ENCODE measurements at regions not wholly inside any gene's neighbourhood (a gene's known extent, or its start where the extent isn't known, plus 50 kb on each side); places are given as distances from the start of the nearest gene placed in this dataset.

DNA sequence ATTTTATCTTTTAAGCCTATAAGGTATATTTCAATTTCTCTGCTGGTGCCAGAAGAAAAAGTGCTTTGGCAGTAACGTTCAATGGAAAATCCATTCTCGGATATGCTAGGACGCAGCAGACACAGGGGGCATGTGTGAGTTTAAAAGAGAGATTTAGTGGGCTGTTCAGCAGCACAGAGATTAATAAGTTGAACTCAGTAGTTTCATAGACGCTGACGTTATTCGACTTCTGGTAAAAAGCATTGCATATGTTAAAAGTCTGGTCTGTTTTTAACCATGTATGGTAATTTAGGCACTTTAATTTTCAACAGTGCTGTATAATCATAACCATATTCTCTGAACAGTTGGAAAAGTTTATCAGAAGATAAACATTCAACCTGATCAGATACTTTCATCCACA, 99.6 kb downstream of the ATP6V1G3 start:
- Histone ChIP-seq H3K79me2 (ENCODE audit: insufficient read depth, low read depth, low read length) (no peaks in the 10 kb centered on the region), H3K9me3 (ENCODE audit: low read length) (no peaks in the 10 kb centered on the region), H2AFZ (ENCODE audit: low read length) (no peak overlapping the region), H3K4me2 (ENCODE audit: low read length) (no peak overlapping the region), H3K36me3 (ENCODE audit: insufficient read depth, low read length) (no peaks in the 10 kb centered on the region), H4K20me1 (ENCODE audit: insufficient read depth, low read length) (no peaks in the 10 kb centered on the region), H3K27ac (ENCODE audit: low read depth, low read length, poor library complexity, severe bottlenecking) (no peak overlapping the region), H3K4me3 (ENCODE audit: low read depth, low read length, poor library complexity, severe bottlenecking) (no peak overlapping the region), H3K4me1 (ENCODE audit: insufficient read depth, low read length, poor library complexity, severe bottlenecking) (no peaks in the 10 kb centered on the region), H3K9me2 (ENCODE audit: insufficient read depth, low read length) (no peaks in the 10 kb centered on the region)
- intact Hi-C loops (cut with micrococcal nuclease; ENCODE audit: unreplicated experiment): no loop called here
- CTCF ChIA-PET (ENCODE audit: unreplicated experiment): no interaction called here
- no peak for DNase-seq (ENCODE audit: low spot score)
- no TSS peak for BruUV-seq (replicated peaks)
- TF ChIP-seq EZH2phosphoT487 (IDR thresholded peaks at IDR 0.05; ENCODE audit: borderline replicate concordance, low read depth, low read length): no peak
- TF ChIP-seq, protein P1, sequence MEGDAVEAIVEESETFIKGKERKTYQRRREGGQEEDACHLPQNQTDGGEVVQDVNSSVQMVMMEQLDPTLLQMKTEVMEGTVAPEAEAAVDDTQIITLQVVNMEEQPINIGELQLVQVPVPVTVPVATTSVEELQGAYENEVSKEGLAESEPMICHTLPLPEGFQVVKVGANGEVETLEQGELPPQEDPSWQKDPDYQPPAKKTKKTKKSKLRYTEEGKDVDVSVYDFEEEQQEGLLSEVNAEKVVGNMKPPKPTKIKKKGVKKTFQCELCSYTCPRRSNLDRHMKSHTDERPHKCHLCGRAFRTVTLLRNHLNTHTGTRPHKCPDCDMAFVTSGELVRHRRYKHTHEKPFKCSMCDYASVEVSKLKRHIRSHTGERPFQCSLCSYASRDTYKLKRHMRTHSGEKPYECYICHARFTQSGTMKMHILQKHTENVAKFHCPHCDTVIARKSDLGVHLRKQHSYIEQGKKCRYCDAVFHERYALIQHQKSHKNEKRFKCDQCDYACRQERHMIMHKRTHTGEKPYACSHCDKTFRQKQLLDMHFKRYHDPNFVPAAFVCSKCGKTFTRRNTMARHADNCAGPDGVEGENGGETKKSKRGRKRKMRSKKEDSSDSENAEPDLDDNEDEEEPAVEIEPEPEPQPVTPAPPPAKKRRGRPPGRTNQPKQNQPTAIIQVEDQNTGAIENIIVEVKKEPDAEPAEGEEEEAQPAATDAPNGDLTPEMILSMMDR (conservative IDR thresholded peaks at IDR 0.05; ENCODE audit: low read length): no peak
- POLR2A ChIA-PET: no interaction called here

DNA sequence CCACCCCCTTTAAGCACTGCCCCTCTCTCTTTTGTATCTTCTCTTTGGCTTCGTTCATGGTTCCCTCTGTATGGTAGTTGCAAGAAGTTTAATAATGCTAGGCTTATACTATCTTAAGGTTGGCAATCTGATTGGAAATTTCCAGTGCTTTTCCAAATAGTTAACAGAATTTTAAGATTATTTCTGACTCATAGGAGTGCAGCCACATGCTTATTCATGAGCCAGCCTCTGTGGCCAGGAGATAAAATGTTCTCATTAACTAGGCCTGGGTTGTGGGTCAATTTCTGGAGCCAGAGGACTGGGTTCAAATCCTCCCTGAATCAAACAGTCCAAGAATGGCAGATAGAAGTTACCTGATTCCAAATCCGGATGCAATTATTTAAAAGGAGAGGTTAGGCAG, 103.1 kb downstream of the ATP6V1G3 start:
- POLR2A ChIA-PET: no interaction called here
- Histone ChIP-seq H3K4me1 (ENCODE audit: insufficient read depth, low read length, poor library complexity, severe bottlenecking) (no peaks in the 10 kb centered on the region), H3K9me3 (ENCODE audit: low read length) (no peaks in the 10 kb centered on the region), H3K9me2 (ENCODE audit: insufficient read depth, low read length) (no peaks in the 10 kb centered on the region), H3K4me2 (ENCODE audit: low read length) (no peak overlapping the region), H3K36me3 (ENCODE audit: insufficient read depth, low read length) (no peaks in the 10 kb centered on the region), H3K4me3 (ENCODE audit: low read depth, low read length, poor library complexity, severe bottlenecking) (no peak overlapping the region), H3K79me2 (ENCODE audit: insufficient read depth, low read depth, low read length) (no peaks in the 10 kb centered on the region), H4K20me1 (ENCODE audit: insufficient read depth, low read length) (no peaks in the 10 kb centered on the region), H2AFZ (ENCODE audit: low read length) (no peak overlapping the region), H3K27ac (ENCODE audit: low read depth, low read length, poor library complexity, severe bottlenecking) (no peak overlapping the region)
- BruUV-seq (replicated peaks): no TSS peak
- CTCF ChIA-PET (ENCODE audit: unreplicated experiment): no interaction called here
- intact Hi-C loops (cut with micrococcal nuclease; ENCODE audit: unreplicated experiment): no loop called here
- TF ChIP-seq EZH2phosphoT487 (IDR thresholded peaks at IDR 0.05; ENCODE audit: borderline replicate concordance, low read depth, low read length): no peak
- TF ChIP-seq, protein P1 (conservative IDR thresholded peaks at IDR 0.05; ENCODE audit: low read length): no peak
- no peak for DNase-seq (ENCODE audit: low spot score)

DNA sequence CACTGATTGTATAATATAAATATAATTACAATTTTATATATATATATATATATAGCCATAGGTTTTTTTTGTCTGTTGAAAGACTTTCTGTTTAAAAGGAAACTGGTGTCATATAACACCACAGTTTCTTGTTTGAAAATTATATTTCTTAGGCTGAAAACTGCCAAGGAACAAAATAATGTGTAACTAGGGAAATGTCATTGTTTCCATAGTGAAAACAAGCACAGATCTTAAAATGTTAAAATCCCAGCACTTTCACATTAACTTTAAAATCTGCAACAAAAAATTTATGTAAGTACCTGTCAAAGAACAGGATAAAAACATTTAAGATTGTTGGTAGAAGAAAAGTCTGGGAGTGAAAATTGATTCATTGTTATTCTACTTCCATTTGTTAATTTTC, 104.2 kb downstream of the ATP6V1G3 start:
- H3K9me3 ChIP-seq (ENCODE audit: low read length): no peaks in the 10 kb centered on the region
- no peak for DNase-seq (ENCODE audit: low spot score)
- ChIA-PET POLR2A (no interaction called here), CTCF (ENCODE audit: unreplicated experiment) (no interaction called here)
- no peaks in the 10 kb centered on the region for H3K9me2 ChIP-seq (ENCODE audit: insufficient read depth, low read length)
- H2AFZ ChIP-seq (ENCODE audit: low read length): no peak overlapping the region
- no peak overlapping the region for H3K4me2 ChIP-seq (ENCODE audit: low read length)
- no peak overlapping the region for H3K27ac ChIP-seq (ENCODE audit: low read depth, low read length, poor library complexity, severe bottlenecking)
- TF ChIP-seq, protein P1 (conservative IDR thresholded peaks at IDR 0.05; ENCODE audit: low read length): no peak
- TF ChIP-seq EZH2phosphoT487 (IDR thresholded peaks at IDR 0.05; ENCODE audit: borderline replicate concordance, low read depth, low read length): no peak
- BruUV-seq (replicated peaks): no TSS peak
- H3K4me3 ChIP-seq (ENCODE audit: low read depth, low read length, poor library complexity, severe bottlenecking): no peak overlapping the region
- no peaks in the 10 kb centered on the region for H3K4me1 ChIP-seq (ENCODE audit: insufficient read depth, low read length, poor library complexity, severe bottlenecking)
- intact Hi-C loops (cut with micrococcal nuclease; ENCODE audit: unreplicated experiment): no loop called here
- no peaks in the 10 kb centered on the region for H3K36me3 ChIP-seq (ENCODE audit: insufficient read depth, low read length)
- H4K20me1 ChIP-seq (ENCODE audit: insufficient read depth, low read length): no peaks in the 10 kb centered on the region
- H3K79me2 ChIP-seq (ENCODE audit: insufficient read depth, low read depth, low read length): no peaks in the 10 kb centered on the region

All from OCI-LY7 (cell line).